ENCODE measurements at regions not wholly inside any gene's neighbourhood (a gene's known extent, or its start where the extent isn't known, plus 50 kb on each side); places are given as distances from the start of the nearest gene placed in this dataset.

GRCh38 chr12:107233551-107233950 is 140.2 kb upstream of the CRY1 start:
- Mint-ChIP-seq H3K4me1 (ENCODE audit: low read depth) (no peaks in the 10 kb centered on the region), H3K9me3 (peaks cover 12% of the 10 kb centered on the region), H3K4me3 (no peak overlapping the region), H3K27me3 (ENCODE audit: insufficient read depth) (no peaks in the 10 kb centered on the region; the same call in 1 of the 2 replicates), H3K27ac (no peak overlapping the region), H3K36me3 (ENCODE audit: low read depth) (no peaks in the 10 kb centered on the region)
- TF ChIP-seq CTCF (IDR thresholded peaks at IDR 0.05), result no peak
- no peak for DNase-seq

GRCh38 chr12:107235600-107235999 is 142.3 kb upstream of the CRY1 start:
- no peak overlapping the region for H3K27ac Mint-ChIP-seq
- H3K4me3 Mint-ChIP-seq, result no peak overlapping the region
- no peak for TF ChIP-seq CTCF (IDR thresholded peaks at IDR 0.05)
- no peak for DNase-seq
- H3K36me3 Mint-ChIP-seq (ENCODE audit: low read depth), result no peaks in the 10 kb centered on the region
- no peaks in the 10 kb centered on the region; the same call in 1 of the 2 replicates for H3K27me3 Mint-ChIP-seq (ENCODE audit: insufficient read depth)
- H3K4me1 Mint-ChIP-seq (ENCODE audit: low read depth), result no peaks in the 10 kb centered on the region
- peaks cover 15% of the 10 kb centered on the region for H3K9me3 Mint-ChIP-seq

GRCh38 chr12:107236824-107237511 is 143.6 kb upstream of the CRY1 start:
- no peaks in the 10 kb centered on the region for H3K36me3 Mint-ChIP-seq (ENCODE audit: low read depth)
- H3K27ac Mint-ChIP-seq, result no peak overlapping the region
- no peak overlapping the region for H3K4me3 Mint-ChIP-seq
- no peak for TF ChIP-seq CTCF (IDR thresholded peaks at IDR 0.05)
- peaks cover 15% of the 10 kb centered on the region for H3K9me3 Mint-ChIP-seq
- H3K4me1 Mint-ChIP-seq (ENCODE audit: low read depth), result no peaks in the 10 kb centered on the region
- H3K27me3 Mint-ChIP-seq (ENCODE audit: insufficient read depth), result no peaks in the 10 kb centered on the region; the same call in 1 of the 2 replicates
- no peak for DNase-seq

GRCh38 chr12:107238296-107238695 is 144.9 kb upstream of the CRY1 start:
- Mint-ChIP-seq H3K27ac (no peak overlapping the region), H3K9me3 (peaks cover 19% of the 10 kb centered on the region), H3K27me3 (ENCODE audit: insufficient read depth) (no peaks in the 10 kb centered on the region; the same call in 1 of the 2 replicates), H3K4me3 (no peak overlapping the region), H3K36me3 (ENCODE audit: low read depth) (no peaks in the 10 kb centered on the region), H3K4me1 (ENCODE audit: low read depth) (no peaks in the 10 kb centered on the region)
- no peak for TF ChIP-seq CTCF (IDR thresholded peaks at IDR 0.05)
- no peak for DNase-seq

- H3K27ac Mint-ChIP-seq, result no peak overlapping the region
- peaks cover 23% of the 10 kb centered on the region for H3K9me3 Mint-ChIP-seq
- DNase-seq, result no peak
- no peaks in the 10 kb centered on the region; the same call in 1 of the 2 replicates for H3K27me3 Mint-ChIP-seq (ENCODE audit: insufficient read depth)
- no peak for TF ChIP-seq CTCF (IDR thresholded peaks at IDR 0.05)
- no peak overlapping the region for H3K4me3 Mint-ChIP-seq
- H3K36me3 Mint-ChIP-seq (ENCODE audit: low read depth), result no peaks in the 10 kb centered on the region
- H3K4me1 Mint-ChIP-seq (ENCODE audit: low read depth), result no peaks in the 10 kb centered on the region
These were observed 148.1 kb upstream of the CRY1 start for GRCh38 chr12:107241411-107241810.
